GM19351 (cell line): ENCODE measurements at regions not wholly inside any gene's neighbourhood (a gene's known extent, or its start where the extent isn't known, plus 50 kb on each side); places are given as distances from the start of the nearest gene placed in this dataset.
"Not testable (repeated sequence)": the region's sequence is repeated elsewhere in the genome, so short reads cannot be mapped to it uniquely, and the experiment has no call there.

Experiments
- ATAC-seq: cut with Tn5 transposase; IDR thresholded peaks from one replicate; pipeline ENCODE4 v1.9.1; 2021; ENCODE audit warnings: mild to moderate bottlenecking, moderate library complexity; ENCODE audit not compliant: unreplicated experiment

DNA sequence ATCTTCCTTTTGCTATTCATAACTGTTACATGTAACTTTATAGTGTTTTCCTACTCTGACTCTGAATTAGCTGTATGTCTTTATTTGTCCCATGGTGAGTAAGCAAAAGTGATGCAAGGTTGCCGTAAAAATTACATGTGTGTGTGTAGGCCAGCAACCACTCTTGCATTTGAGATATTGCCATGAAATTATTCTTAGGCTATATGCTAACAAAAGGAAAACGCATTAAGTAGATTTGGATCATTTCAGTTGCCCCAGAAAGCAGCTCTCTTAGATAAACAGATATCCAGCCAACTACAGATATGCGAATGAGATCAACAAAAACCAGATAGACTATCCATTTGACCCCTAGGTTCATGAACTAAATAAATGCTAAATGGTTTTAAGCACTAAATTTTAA lies 73.6 kb downstream of the CYLC2 start:
- ATAC-seq = no peak

- ATAC-seq = no peak
These were observed 83.4 kb downstream of the CYLC2 start for GRCh38 chr9:103078581-103078980.

DNA sequence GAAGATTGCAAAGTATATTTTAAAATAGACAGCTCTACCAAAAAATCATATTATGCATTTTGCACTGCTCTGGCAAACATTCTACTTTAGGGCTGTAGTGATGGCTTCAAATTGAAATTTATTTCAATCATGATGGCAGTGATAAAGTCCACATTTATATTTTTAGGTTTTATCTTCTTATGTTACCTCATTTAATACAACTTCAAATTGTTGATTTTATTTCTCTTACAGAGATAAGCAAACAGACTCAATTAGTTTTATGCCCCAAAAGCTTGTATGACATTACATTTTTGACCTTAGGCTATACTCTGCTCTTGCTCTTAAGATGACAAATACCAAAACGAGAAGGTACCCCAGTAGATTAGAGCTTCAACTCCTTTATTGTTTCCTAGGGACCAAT lies 87.4 kb downstream of the CYLC2 start:
- no peak for ATAC-seq

DNA sequence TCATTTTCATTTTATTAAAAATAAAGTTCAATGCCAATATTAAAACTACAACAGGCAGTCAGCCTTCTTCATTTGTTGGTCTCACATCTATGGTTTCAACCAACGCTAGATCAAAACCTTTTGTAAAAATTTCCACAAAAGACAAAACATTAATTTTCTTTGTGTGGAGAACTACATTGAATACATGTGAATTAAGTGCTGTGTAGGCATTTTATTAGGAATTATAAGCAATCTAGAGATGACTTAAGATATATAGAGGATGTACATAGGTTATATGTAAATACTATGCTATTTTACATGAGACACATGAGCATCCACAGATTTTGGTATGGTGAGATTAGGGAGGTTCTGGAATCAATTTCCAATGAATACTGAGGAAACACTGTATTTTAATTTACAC lies 94.2 kb downstream of the CYLC2 start:
- ATAC-seq = no peak

- no peak for ATAC-seq
These were observed 109.0 kb downstream of the CYLC2 start for GRCh38 chr9:103104101-103104500.

GRCh38 chr9:103116246-103116645 lies 121.1 kb downstream of the CYLC2 start:
- no peak for ATAC-seq

DNA sequence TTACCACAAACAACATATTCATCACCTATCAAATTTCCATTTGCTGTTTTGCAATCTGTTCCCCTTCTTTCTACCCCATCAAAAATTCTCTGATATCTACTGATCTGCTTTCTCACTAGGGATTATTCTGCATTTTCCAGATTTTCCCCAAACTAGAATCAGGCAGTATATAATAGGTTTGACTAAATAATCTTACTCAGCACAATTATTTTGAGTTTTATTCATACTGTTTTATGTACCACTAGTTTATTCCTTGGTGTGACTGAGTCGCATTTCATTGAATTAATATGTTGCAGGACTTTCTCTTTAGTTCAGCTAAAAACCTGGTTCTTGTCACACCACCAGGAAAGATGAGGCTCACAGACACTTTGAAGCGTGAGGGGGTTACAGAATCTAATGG lies 131.4 kb downstream of the CYLC2 start:
- no peak for ATAC-seq

DNA sequence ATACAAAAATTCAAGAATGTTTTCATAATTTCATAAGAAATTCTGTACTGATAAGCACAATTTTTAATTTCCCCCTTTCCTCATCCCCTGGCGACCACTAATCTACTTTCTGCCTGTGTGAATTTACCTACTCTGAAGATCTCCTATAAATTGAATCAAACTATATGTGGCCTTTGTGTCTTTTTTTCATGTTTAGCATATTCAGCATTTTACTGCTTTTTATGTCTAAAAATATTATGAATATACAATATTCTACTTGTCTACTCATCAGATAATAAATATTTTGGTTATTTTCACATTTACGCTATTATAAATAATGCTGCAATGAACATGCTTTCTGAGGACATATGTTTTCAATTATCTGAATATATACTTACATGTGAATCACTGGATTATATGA lies 144.8 kb downstream of the CYLC2 start:
- ATAC-seq = no peak

- ATAC-seq = no peak
These were observed 157.3 kb downstream of the CYLC2 start for GRCh38 chr9:103152473-103152872.

DNA sequence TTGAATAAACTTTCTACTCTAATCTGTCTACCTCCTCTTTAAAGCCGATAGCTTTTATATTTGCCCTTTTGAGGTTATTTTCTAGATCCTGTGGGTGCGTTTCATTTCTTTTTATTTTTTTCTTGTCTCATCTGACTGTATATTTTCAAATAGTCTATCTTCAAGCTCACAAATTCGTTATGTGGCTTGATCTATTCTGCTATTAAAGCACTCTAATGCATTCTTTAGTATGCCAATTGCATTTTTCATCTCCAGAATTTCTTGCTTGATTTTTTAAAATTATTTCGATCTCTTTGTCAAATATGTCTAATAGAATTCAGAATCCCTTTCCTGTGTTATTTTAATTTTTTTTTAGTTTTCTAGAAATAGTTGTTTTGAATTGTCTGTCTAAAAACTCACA lies 172.4 kb downstream of the CYLC2 start:
- ATAC-seq = no peak

GRCh38 chr9:103168254-103168653 lies 173.1 kb downstream of the CYLC2 start:
- no peak for ATAC-seq

- ATAC-seq = no peak
These were observed 174.7 kb downstream of the CYLC2 start for GRCh38 chr9:103169798-103170197.

- ATAC-seq = no peak
These were observed 188.6 kb downstream of the CYLC2 start for GRCh38 chr9:103183701-103184171.

GRCh38 chr9:103186959-103187358 lies 191.8 kb downstream of the CYLC2 start:
- ATAC-seq = no peak

DNA sequence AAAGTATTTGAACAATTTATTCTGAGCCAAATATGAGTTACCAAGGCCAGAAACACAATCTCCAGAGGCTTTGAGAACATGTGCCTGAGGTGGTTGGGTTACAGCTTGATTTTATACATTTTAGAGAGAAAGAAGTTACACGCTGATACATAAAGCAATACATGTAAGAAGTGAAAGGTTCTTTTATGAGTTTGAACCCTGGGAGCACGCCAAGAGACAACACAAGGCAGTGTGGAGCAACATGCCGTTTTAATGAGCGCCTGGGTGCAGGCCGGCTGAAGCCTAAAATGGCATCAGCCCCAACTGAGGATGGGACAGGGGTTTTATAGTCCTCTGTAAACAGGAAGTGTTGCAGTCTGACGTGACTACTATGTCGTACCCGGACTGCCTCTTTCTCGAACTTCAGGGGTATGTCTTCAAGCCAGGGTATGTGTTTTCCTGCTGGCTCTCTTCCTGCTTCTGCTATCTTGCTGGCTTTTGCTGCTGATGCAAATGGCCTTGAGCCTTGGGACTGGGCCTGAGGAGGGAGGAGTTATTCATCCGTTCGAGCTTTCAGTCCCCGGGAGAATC lies 193.7 kb downstream of the CYLC2 start:
- ATAC-seq = no peak

DNA sequence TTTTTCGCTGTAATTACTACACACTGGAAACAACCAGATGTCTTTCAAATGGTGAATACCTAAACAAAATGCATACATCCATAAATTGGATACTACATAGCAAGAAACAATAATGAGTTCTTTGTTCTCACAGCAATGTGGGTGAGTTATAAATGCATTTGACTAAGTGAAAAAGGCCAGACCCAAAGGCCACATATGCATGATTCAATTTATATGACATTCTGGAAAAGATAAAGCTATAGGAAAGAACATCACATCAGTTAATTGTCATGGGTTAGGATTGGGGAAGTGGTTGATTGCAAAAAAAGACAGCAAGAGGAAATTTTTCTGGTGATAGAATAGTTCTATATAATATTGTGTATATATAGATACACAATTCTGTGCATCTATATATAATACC lies 198.9 kb downstream of the CYLC2 start:
- ATAC-seq = no peak

DNA sequence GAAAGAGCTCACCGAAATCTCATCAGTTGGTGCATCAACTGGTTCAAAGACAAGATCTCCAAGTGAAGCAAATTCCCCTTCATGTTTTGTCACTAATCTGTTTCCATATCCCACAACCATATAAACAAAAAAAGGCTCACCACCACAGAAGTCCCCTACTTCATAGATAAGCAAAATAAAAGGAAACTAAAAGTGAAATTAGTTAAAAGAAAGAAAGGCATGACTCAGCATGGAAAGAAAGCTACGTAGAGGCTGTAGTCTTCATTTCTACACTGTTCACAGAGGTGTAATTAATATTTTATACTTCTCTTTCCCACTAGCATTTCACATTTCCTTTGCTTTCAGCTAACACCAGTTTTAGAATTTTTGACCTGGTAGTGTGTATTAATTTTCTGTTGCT lies 208.0 kb downstream of the CYLC2 start:
- no peak for ATAC-seq

DNA sequence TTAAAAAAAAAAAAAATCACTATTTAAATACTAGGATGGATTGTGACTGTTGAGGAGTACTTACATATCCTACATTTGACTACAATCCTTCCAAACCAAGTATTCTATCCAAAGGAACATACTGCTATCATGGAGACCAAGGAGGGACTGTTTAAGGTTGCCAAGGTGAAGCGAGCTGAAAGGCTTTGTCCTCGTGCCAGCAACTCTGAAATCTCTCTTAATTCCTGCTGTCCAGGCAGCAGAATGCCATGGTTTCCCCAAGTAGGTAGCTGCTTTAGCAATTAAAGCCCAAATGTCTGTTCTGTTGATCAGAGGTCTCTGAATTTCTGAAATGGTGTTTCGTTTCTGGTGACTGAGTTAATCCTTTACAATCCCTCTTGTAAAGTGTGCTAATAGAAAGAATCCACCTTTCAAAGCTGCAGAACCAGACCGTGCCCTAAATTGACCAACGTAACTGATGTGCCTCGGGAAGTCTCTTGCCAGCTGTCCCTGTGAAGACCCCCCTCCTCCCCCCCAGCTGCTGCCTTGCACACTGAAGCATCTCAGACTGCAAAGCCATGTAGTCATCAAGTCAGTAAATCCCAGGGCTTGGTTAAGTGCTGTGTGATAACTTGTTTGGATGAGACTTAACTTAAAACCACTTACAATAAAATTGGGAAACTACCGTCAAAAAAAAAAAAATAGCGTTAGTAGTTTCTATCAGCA lies 210.9 kb downstream of the CYLC2 start:
- ATAC-seq = not testable (repeated sequence)

GRCh38 chr9:103210607-103211006 lies 215.5 kb downstream of the CYLC2 start:
- no peak for ATAC-seq

DNA sequence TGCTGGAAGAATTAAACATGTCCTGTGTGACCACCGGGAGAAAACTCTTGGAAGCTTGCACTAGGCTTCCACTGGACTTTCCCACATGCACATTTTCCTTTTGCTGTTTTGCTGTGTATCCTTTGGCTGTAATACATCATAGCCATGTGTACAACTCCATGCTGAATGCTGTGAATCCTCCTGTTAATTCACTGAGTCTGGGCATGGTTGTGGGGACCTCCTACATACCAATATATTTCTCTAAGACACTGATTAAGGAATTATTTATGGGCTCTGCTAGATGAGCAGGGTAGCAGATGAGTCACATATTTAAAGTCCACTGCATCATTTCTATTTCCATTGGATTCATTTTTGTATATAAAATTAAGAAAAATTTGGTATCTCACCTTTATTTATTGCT lies 220.1 kb downstream of the CYLC2 start:
- ATAC-seq = no peak

GRCh38 chr9:103225702-103226646 lies 230.8 kb downstream of the CYLC2 start:
- ATAC-seq = no peak

DNA sequence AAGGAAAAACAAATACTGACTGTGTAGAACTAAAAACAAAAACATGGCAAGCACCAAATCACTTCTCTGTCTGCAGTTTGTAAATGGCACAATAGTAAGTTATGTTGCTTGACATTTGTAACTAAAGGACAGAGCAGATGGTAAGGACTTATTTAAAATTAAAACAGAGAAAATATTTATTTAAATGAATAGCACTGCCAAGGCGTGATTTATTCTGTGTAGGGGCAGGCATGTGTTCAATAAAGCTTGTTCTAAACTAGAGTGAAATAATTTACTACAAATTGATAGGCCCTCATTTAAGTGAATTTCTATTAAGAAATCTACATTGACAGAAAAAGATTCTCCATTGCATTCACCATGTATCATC lies 231.5 kb downstream of the CYLC2 start:
- no peak for ATAC-seq
